HL-60 (cell line): ENCODE measurements at regions not wholly inside any gene's neighbourhood (a gene's known extent, or its start where the extent isn't known, plus 50 kb on each side); places are given as distances from the start of the nearest gene placed in this dataset.

Experiments used
- DNase-seq, 2 experiments: peaks; one replicate each; pipeline ENCODE4 v3.0.0-alpha.2; 2010 to 2020; ENCODE audit warnings: low read depth in 1 of 2, low spot score in 1 of 2
- H3K27ac ChIP-seq: fragments of 250-450 bp; sonication (Bioruptor Pico); replicated peaks from 2 replicates; pipeline ENCODE4 v1.5.1; 2020; ENCODE audit warnings: mild to moderate bottlenecking, moderate library complexity
- H3K27me3 ChIP-seq: fragments of 250-450 bp; sonication (Bioruptor Pico); 2 replicates; pipeline ENCODE4 v1.5.1; 2021; ENCODE audit warnings: mild to moderate bottlenecking, moderate library complexity; ENCODE audit not compliant: insufficient read depth, poor library complexity, severe bottlenecking
- H3K4me3 ChIP-seq: replicated peaks from 2 replicates; pipeline ENCODE4 v1.5.1; 2011; ENCODE audit warnings: mild to moderate bottlenecking, control low read depth, low read length; ENCODE audit not compliant: insufficient read depth
- CTCF ChIP-seq: IDR thresholded peaks from one replicate; pipeline ENCODE4 v1.5.1; 2011; ENCODE audit warnings: low read length, control low read depth, inconsistent platforms; ENCODE audit not compliant: insufficient read depth
- GABPA ChIP-seq: IDR thresholded peaks from 2 replicates; pipeline ENCODE4 v1.6.1; 2012; ENCODE audit warnings: low read depth
- POLR2AphosphoS5 ChIP-seq: IDR thresholded peaks from 2 replicates; pipeline ENCODE4 v1.6.1; 2012; ENCODE audit warnings: low read depth
- REST ChIP-seq: IDR thresholded peaks from 2 replicates; pipeline ENCODE4 v1.6.1; 2012; ENCODE audit warnings: low read depth; ENCODE audit not compliant: insufficient replicate concordance
- SPI1 ChIP-seq: IDR thresholded peaks from 2 replicates; pipeline ENCODE4 v1.6.1; 2012; ENCODE audit warnings: low read depth, mild to moderate bottlenecking, borderline replicate concordance

GRCh38 chr6:69623357-69623756, 173.5 kb downstream of the LMBRD1 start:
- DNase-seq, result no peak
- no peaks in the 10 kb centered on the region for H3K27me3 ChIP-seq
- TF ChIP-seq POLR2AphosphoS5, result no peak
- TF ChIP-seq REST, result no peak
- no peak for TF ChIP-seq CTCF
- no peak for TF ChIP-seq GABPA
- TF ChIP-seq SPI1, result no peak
- no peak overlapping the region for H3K27ac ChIP-seq
- no peak overlapping the region for H3K4me3 ChIP-seq

GRCh38 chr6:69622924-69623323, 173.9 kb downstream of the LMBRD1 start:
- TF ChIP-seq REST, result no peak
- no peak for TF ChIP-seq CTCF
- no peak for TF ChIP-seq SPI1
- no peak for TF ChIP-seq GABPA
- no peak for TF ChIP-seq POLR2AphosphoS5
- H3K27me3 ChIP-seq, result no peaks in the 10 kb centered on the region
- no peak for DNase-seq
- no peak overlapping the region for H3K27ac ChIP-seq
- H3K4me3 ChIP-seq, result no peak overlapping the region

GRCh38 chr6:69622230-69622629, 174.6 kb downstream of the LMBRD1 start:
- no peak overlapping the region for H3K27ac ChIP-seq
- no peaks in the 10 kb centered on the region for H3K27me3 ChIP-seq
- no peak overlapping the region for H3K4me3 ChIP-seq
- no peak for TF ChIP-seq SPI1
- TF ChIP-seq GABPA, result no peak
- no peak for TF ChIP-seq REST
- TF ChIP-seq POLR2AphosphoS5, result no peak
- no peak for TF ChIP-seq CTCF
- no peak for DNase-seq
